ENCODE measurements at regions not wholly inside any gene's neighbourhood (a gene's known extent, or its start where the extent isn't known, plus 50 kb on each side); places are given as distances from the start of the nearest gene placed in this dataset.

DNA sequence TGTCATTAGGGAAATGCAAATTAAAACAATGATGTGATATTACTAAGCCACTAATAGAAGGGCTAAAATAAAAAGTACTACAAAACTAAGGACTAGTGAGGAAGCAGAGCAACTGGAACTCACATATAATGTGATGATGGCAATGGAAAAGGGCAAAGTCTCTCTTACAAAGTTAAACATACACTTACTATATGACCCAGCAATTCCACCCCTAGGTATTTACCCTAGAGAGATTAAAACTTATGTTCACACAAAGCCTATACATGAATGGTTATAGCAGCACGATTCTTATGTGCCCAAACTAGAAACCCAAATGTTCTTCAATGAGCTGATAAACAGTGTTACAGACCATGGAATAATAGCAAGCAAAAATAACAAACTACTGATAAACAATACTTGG, 643.7 kb downstream of the TLE1 start:
- no peak overlapping the region for H3K27ac ChIP-seq
- no peak for TF ChIP-seq ZFX (IDR thresholded peaks at IDR 0.05)
- TF ChIP-seq, protein P1, sequence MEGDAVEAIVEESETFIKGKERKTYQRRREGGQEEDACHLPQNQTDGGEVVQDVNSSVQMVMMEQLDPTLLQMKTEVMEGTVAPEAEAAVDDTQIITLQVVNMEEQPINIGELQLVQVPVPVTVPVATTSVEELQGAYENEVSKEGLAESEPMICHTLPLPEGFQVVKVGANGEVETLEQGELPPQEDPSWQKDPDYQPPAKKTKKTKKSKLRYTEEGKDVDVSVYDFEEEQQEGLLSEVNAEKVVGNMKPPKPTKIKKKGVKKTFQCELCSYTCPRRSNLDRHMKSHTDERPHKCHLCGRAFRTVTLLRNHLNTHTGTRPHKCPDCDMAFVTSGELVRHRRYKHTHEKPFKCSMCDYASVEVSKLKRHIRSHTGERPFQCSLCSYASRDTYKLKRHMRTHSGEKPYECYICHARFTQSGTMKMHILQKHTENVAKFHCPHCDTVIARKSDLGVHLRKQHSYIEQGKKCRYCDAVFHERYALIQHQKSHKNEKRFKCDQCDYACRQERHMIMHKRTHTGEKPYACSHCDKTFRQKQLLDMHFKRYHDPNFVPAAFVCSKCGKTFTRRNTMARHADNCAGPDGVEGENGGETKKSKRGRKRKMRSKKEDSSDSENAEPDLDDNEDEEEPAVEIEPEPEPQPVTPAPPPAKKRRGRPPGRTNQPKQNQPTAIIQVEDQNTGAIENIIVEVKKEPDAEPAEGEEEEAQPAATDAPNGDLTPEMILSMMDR (conservative IDR thresholded peaks at IDR 0.05): no peak

DNA sequence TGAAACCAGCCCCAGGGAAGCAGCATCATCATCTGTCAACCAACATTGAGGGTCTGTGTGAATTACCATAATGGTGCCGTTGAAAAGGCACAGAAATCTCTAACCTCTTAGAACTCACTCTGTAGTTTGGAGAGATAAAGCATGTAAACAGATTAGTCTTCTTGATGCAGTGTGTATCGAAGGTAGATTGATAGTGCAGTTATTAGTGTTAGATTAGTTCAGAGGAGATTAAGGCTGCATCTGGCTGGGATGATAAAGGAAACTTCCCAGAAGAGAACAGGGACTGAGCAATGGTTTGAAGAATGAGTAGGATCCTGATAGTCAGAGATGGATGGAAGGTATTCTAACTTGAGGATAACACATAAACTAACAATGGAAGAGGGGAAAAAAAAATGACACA, 651.5 kb downstream of the TLE1 start:
- TF ChIP-seq, protein P1 (conservative IDR thresholded peaks at IDR 0.05): no peak

DNA sequence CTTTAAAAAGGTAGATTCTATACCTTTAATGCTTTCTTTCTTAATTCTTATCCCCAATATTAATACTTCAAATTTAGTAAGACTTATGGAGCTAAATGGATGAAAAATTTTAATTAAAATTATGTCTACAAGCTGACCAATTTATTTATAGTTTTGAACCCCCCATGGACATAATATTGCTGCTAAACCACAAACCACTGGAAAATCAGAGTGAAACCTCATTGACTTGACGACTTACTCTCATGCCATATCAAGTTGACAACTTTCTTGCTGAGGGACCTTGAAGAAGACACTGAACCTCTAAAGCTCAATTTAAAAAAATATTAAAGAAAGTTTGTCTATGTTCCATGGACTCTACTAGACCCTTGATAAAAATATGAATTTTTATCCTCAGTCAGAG, 653.7 kb downstream of the TLE1 start:
- TF ChIP-seq, protein P1 (conservative IDR thresholded peaks at IDR 0.05): no peak
- no peak for TF ChIP-seq ZFX (IDR thresholded peaks at IDR 0.05)
- H3K27ac ChIP-seq: no peak overlapping the region

More for the DNA sequence above, 651.5 kb downstream of the TLE1 start:
- H3K27ac ChIP-seq: no peak overlapping the region

DNA sequence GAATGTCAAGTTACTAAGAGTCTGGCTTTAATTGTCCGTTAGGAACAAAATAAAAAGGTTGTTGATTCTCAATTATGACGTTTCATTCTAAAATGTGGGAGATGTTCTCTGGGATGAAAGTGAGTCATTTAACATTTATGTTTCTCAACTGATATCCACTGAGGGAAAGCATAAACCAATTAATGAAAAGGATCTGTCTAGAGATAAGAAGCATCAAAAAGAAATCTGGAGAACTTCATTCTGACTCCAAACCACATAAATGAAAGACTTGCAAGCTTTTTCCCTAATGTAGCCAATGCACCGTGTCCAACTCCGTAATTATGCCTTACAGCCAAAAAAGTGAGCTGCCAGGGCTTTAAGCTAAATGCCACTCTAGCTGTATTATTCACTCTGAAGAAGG, 654.2 kb downstream of the TLE1 start:
- H3K27ac ChIP-seq: no peak overlapping the region
- TF ChIP-seq ZFX (IDR thresholded peaks at IDR 0.05): no peak
- TF ChIP-seq, protein P1 (conservative IDR thresholded peaks at IDR 0.05): no peak

DNA sequence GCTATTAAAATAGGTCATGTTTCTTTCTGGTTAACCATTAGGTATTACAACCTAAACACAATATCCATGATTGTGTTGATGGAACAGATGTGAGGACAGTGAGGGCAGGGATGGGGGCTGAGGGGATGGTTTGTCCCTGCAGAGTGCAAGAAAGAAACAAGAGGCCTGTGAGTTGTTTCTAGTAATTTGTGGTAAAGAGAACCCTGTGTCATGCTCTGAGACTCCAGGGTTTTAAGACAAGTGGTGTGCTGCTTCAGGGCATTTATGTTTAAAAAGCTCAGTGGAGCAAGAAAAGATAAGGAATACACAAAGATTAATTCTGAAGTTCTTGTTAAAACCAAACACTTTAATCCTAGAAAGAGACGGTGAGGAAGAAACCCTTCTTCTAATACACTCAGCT, 656.5 kb downstream of the TLE1 start:
- H3K27ac ChIP-seq: no peak overlapping the region
- TF ChIP-seq ZFX (IDR thresholded peaks at IDR 0.05): no peak
- TF ChIP-seq, protein P1 (conservative IDR thresholded peaks at IDR 0.05): no peak

DNA sequence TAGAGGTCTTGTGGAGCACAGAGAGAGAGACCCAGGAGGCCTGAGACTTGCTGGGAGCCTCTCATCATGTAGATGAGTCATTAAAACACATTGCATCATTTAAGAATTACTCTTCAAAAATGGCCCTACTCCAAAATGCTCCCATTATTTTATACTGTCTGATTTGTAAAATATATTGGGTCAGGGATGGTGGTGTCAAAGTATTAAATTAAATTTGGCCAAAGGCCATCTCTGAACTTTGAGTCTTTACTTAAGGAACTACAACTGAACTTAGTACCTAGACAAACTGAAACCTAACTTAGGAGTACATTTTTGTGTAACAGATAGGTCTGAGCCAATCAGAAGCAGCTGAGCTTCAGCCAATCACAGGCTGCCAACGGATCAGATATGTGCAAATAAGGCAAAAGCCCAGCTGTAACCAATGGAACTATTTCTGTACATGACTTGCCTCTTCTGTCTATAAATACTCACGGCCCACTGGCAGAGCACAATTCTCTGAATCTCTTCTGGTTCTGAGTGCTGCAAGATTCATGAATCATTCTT, 657.2 kb downstream of the TLE1 start:
- H3K27ac ChIP-seq: no peak overlapping the region
- TF ChIP-seq, protein P1 (conservative IDR thresholded peaks at IDR 0.05): no peak
- no peak for TF ChIP-seq ZFX (IDR thresholded peaks at IDR 0.05)

DNA sequence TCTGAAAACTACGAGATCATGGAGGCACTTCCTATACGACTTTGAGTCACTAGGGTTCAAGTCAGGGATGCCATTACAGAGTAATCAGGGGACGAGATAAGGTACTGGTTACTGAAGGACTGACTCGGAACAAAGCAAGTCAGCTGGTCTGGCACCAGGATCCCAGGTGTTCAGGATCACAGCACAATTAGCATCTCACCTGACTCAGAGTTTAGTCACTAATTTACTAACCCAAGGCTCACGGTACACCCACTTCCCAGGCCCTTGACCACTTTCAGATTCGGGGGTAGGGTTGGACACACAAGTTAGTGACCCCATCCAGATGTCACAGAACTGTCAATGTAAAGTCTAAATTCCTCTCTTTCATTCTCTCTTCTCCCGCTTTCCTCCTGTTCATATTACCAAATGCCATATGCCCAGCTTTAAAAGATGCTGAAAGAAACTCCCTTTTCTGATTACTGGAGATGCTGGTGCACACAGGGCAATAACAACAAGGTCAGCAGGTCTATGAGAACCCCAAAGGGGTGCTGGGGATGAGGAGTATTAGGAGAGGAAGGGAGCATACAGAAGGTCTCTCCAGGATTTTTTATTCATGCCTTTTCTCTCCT, 657.8 kb downstream of the TLE1 start:
- H3K27ac ChIP-seq: no peak overlapping the region
- TF ChIP-seq, protein P1 (conservative IDR thresholded peaks at IDR 0.05): no peak
- TF ChIP-seq ZFX (IDR thresholded peaks at IDR 0.05): no peak

Measured in C4-2B (cell line).